Activated T-helper 1 cell treated with anti-CD3 and anti-CD28 coated beads, Interleukin-2, amount 50 U/mL, for 16 hours (primary cell): ENCODE measurements at regions not wholly inside any gene's neighbourhood (a gene's known extent, or its start where the extent isn't known, plus 50 kb on each side); places are given as distances from the start of the nearest gene placed in this dataset.
"Not testable (repeated sequence)": the region's sequence is repeated elsewhere in the genome, so short reads cannot be mapped to it uniquely, and the experiment has no call there.

Experiments used
- DNase-seq, 2 donors: peaks; one replicate each; pipeline ENCODE4 v3.0.0-alpha.2; 2020; ENCODE audit warnings: low read depth in 1 of 2, low spot score in 1 of 2

DNA sequence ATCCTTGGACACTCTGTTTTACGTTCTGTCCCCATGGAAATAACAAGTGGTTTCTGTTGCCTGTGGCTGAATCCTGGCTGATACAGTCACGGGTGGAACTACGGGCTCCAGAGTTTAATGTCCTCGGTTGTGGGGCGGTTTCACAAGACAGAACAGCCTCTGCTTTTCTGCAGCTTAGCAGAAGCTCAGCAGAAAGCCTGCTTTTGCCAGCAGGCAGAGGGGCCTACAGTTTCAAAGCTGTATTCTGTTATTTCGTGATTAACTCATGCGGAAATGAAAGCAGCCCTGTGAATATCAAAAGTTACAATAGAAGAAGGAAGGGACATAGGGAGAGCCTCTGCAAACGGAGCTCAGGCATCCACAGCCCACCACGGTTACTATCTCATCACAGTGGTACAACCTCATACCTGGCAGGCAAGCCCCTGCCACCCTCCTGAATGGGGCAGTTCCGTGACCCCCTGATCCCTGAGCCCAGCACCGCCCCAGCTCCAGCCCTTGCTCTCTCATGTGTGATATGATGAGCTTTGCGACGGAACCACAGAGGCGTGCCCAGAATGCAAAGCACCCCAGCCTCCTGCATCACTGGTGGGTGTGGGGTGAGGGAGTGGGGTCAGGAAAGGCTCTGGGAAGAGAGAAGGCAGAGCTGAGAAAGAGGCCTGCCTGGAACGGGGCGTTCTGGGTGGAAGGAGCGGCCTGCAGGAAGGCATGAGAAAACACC, 360.6 kb downstream of the BRD1 start:
- DNase-seq = no peak

DNA sequence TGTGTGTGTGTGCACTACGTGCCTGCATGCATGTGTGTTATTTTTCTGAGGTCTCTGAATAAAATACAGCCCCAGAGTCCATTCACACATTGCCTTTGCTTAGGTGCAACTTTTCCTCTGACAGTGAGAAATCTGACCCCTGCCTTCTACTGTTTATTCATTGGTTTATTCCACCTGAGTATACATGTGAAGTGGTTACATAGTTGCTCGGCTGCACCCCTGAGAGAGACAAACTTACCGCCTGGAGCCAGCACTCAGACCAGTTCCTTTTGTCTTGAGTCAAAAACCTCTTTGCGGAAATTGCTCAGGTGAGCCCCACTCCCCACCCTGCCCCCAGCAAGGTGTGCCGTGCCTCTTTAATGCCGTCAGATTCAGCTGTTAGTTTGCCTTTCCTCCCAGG, 363.6 kb downstream of the BRD1 start:
- DNase-seq = no peak

DNA sequence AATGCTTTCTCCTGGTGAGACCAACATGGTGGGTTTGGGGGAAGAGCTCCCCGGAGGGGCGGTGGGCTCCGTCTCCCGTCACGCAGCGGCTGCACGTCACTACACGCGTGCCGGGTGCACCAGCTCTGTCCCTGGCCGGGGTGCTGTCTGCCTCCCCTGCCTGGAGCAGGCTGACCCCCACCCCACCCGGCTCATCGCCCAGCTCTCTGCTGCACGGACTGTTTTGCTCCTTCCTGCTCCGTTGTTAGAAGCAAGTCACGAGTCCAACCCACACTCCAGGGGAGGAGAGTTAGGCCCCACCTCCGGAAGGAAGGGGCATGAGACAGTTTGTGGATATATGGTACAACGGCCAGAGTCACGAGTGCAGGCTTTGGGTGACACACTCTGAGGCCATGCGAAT, 364.9 kb downstream of the BRD1 start:
- no peak for DNase-seq

DNA sequence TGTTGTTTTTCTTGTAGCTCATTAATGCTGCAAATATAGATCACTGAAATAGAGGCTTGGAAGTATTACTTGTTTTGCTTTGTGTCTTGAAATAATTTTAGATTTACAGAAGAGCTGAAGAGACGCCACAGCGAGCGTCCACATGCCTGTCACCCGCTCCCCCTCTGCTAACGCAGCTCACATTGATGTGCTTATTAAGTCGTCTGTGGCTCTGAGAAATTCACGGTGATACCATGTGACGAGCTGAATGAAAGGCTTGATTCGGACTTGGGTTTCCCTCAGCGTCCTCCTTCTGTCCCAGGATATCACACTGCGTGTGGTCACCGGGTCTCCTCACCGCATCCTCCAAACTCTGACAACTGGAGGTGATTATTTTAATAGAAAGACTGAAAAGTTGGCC, 365.4 kb downstream of the BRD1 start:
- DNase-seq = no peak

DNA sequence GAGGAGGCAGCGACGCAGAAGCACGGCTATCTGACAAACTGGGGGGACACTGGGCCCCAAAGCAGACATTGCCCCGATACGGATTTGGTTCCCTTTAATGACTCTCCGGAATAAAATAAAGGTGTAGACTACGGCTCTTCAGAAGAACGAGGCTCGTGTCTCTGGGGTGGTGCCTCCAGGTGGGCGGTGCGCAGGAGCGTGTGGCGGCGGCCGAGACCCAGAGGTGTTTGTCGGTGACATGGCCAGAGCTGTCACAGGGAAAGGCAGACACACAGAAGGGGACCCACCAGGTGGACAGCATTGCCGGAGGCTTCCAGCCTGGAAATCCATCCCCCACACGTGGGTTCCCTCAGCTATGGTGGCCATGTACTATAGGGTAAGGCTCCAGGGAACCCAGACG, 366.0 kb downstream of the BRD1 start:
- no peak for DNase-seq

DNA sequence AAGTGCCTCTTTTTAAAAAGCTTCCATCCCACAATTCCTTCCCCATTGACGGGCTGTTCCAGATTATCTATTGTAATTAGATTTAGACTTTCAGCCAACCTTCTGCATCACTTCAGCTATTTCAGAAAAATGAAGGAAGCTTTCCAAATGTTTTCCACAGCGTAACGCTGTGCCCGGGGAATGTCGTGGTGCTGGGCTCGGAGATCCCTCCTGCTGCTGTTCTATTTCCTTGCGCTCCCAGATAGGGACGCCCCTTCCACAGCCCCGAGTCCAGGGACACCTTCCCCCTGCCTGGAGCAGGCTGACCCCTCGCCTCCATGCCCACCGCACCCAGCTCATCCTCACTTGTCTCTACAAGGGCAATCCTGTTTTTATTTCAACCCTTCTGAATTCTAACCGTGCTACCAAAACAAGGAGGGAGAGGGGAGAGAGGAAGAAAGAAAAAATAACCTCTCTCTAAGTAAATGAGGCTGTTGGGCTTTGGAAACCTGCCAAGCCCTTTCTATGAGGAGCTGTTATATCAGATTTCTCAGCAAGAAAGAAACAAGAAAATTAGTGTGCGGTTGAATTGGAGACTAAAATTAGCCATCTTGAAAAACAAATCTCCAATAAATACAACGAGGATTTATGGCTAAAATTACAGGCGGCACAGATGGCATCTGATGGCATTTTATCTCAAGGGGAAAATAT, 366.9 kb downstream of the BRD1 start:
- no peak for DNase-seq

DNA sequence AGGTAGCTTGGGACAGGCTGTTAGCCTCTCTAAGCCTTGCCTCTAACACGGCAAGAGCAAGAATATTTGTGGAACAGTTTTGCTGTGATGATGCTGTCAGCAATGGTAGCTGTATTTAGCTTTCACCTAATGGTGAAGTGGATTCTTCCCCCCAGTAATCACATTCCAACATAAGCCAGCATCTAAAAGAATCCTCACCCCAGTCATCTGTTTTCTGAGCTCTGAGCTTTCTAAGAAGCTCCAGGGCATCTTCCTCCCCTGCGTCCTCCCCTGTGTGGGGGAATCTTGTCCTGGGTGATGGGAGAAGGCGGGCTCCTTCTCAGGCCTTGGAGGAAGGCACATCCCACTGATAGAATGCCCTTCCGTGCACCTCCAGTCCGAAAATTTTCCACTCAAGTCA, 367.6 kb downstream of the BRD1 start:
- no peak for DNase-seq

DNA sequence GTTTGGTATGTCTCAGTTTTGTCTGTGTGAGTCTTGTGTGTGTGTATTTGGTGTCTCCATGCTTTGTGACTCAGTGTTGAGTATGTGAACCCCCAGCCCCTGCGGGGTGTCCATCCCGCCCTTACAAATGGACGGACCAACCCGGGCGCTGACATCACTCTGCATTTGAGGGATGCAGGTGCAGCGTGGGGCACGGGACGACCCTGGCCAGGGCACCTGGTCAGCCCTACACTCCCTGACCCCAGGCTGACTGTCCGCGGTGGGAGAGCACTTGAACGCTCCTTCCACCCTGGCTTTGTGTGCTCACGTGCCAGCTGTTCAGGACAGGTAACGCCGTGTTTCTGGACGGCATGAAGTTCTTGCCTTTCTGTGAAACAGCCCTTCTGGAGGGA, 369.0 kb downstream of the BRD1 start:
- no peak for DNase-seq

DNA sequence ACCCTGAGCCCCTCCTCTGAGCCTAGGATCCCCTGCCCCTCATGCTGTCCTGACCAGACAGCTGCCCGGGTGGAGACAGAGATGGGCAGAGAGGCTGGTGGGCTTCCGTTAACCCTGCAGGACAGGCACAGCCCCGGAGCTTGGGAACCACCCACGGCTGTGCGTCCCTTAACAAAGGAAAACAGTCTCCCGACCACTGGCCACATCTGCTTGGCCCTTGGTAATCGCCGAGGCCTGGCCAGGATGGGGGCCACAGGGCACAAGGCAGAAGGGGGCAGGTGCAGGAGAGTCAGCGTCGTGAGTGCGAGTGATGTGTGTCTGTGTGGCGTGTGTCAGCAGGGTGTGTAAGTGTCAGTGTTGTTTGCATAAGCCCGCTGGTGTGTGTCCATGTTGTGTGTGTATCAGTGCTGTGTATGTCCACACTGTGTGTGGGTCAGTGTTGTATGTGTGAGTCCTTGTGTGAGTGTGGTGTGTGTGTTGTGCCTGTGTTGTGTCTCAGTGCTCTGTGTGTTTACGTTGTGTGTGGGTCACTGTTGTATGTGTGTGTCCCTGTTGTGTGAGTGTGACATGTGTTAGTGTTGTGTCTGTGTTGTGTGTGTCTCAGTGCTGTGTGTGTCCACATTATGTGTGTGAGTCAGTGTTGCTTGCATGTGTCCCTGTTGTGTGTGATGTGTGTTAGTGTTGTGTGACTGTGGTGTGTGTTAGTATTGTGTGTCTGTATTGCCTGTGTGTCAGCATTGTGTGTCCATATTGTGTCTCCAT, 369.5 kb downstream of the BRD1 start:
- no peak for DNase-seq

DNA sequence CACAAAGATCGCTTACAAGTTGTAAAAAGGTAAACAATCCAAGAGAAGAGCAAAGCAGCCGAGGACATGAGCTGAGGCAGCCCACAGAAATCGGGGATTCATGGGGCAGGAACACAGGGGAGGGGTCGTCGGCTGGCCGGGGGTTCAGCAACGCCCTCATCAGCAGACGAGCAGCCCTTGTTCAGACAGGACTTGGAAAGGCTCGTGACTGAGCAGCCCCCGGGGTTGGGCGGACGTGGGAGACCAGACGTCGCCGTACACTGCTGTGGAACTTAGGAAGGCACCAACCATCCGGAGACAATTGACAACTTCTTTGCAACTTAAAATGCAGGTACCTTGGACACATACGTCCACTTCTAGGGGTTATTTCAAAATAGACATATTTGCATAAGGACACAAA, 370.5 kb downstream of the BRD1 start:
- no peak for DNase-seq

DNA sequence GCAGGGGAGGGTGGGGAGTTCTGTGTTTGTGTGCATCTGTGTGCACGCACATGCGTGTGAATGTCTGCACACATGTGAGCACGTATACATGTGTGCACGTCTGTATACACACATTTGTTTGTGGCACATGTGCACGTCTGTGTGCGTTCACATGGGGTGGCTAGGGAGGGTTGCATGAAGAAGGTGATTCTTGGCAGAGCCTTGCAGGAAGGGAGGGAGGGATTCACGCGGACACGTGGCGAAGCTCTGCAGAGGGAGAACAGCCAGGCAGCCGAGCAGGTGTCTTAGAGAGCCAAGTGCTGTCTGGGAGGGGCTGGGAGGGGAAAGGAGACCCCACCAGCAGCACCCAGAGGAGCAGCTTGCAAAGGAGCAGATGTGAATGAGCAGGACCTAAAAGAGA, 372.1 kb downstream of the BRD1 start:
- DNase-seq = no peak

DNA sequence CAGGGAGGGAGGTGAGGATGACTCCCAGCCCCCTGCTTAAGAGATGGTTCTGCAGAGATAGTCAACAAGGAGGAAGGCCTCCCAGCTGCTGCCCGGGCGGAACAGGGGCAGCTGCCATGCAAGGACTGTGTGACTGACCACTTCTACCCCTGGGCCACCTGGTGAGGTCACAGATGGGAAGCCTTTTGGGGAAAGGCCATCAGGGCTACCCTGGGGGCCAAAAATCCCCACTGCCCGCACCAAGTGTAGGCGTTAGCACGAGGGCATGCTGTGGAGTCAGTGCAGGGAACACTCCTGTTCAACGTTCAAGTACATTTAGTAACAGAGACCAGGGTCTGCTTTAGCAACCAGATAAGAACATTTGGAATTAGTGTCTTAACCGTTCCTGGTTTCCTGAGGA, 372.9 kb downstream of the BRD1 start:
- no peak for DNase-seq

DNA sequence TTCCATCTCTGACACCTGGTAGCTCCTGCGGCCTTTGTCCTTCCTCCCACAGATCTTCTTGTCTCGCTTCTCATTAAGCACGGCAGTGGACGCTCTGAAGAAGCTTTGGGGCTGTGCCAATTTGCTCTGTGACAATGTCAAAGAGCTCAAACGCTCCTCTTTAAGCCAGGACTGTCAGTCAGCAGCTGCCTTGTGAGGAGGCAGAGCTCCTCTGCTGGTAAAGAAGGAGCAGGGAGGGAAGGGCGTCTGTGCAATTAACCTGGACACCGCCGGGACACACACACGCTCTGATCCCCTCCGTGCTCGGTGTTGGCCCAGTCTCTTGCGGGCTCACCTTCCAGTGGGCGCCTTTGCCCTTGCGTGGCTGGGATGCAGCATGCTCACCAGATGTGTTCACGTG, 373.9 kb downstream of the BRD1 start:
- DNase-seq = no peak

DNA sequence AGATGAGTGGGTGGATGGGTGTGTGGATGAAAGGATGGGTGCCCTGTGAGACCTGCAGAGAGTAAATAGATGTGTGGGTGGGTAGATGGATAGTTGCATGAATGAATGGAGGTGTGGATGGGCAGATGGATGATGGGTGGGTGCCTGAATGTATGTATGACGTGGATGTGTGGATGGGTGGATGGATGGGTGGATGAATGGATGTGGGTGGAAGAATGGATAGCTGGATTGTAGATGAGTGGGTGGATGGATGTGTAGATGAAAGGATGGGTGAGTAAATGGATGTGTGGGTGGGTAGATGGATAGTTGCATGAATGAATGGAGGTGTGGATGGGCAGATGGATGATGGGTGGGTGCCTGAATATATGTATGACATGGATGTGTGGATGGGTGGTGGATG, 374.7 kb downstream of the BRD1 start:
- DNase-seq = not testable (repeated sequence)

DNA sequence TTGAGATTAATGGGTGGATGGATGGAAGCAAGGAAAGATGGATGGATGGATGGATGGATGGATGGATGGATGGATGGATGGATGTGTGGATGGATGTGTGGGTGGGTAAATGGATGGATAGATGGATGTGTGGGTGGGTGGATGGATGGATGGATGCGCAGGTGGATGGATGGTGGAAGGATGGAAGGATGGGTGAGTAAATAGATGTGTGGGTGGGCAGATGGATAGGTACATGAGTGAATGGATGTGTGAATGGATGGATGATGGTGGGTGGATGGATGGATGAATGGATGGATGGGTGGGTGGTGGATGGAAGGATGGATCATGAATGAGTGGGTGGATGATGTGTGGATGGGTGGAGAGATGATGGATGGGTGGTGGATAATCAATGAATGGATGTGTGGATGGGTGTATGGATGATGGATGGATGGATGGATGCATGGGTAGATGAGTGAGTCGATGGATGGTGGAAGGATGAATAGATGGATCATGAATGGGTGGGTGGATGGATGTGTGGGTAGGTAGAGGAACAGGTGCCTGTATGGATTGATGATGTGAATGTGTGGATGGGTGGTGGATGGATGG, 375.2 kb downstream of the BRD1 start:
- no peak for DNase-seq

DNA sequence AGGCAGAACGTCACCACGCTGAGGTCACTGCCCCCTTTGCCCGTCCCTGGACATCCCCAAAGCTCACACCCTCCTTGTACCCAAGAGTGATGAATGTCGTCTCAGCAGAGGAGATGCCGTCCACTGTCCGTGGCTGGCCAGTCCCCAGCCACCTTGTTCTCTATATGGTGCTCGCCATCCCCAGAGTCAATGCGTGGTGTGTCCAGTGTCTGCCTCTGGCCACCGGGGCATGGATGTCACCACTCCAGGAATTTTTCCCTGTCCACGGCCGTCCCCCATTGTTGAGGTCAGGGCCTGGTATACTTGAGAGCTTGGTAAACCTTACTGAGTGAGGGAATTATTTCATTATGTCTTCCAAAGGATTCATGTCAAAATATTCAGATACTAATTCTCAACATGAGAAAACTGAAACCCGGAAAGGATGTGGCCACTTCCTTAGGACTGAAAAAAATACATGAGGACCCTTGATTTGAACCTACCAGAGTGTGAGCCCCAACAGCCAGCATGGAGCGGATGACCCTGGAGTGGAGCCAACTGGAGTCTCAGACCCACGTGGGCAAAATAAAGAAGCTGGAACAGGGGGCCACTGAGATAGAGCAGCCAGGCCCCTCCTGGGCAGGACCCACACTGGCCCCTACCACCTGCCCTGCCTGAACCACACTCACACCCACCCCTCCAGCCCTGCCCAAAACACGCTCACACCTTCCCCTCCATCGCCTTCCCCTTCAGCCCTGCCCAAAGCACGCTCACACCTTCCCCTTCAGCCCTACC, 376.4 kb downstream of the BRD1 start:
- no peak for DNase-seq

DNA sequence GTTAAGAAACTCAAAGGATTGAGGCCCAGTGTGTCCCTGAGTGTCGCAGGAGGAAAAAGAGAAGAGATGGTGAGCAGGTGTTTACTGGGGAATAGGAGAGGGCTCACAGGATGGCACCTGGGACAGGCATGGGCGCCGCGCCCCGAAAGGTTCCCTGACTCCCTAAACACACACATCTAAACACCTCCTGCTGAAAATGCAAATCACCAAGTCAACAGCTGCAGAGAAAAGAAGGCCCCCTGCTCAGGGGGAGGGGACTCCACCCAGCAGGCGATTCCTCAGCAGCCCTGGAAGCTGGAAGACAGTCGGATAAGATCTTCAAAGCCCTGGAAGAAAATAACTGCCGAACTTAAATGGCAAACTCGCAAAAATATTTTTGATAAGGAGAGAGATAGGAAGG, 377.2 kb downstream of the BRD1 start:
- no peak for DNase-seq

DNA sequence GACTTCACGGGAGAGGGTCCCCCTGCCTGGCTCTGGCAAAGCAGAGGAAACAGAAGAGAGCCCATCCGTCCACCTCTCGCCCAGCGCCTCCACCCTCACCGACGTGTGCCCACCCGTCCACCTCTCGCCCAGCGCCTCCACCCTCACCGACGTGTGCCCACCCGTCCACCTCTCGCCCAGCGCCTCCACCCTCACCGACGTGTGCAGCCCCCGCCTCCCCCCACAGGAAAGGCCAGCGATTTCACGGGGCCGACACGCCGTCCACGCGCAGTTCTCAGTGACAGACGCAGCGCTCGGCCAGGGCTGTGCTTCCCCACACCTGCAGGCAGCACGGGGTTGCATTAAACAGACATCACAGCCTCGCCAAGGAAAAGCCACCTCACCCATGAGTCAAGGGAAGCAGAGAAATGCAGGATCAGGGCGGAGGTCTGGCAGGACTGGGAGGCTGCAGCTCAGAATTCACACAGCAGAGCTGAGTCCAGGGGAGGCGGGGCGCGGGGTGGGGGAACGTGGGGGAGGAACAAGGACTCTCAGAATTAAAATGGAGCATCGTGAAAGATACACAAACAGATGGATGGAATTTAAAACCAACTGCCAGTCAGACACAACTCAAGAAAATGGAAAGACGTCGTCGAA, 377.7 kb downstream of the BRD1 start:
- DNase-seq = no peak

DNA sequence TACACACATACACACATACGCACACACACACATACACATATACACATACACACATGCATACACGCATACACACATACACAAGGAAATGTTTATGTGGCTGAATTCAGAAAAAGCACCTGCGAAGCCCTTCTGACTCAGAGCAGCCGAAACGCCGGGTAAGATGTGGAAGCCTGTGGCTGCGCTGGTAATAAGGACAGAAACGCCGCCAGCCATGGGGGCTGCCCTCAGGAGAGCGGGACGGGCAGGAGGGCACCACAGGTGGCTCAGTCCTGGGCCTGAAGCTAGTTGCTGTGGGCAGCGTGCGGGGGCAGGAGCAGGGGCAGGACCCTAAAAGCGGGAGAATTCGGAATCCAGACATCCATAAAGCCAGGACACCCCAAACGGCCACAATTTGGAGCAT, 378.3 kb downstream of the BRD1 start:
- no peak for DNase-seq

DNA sequence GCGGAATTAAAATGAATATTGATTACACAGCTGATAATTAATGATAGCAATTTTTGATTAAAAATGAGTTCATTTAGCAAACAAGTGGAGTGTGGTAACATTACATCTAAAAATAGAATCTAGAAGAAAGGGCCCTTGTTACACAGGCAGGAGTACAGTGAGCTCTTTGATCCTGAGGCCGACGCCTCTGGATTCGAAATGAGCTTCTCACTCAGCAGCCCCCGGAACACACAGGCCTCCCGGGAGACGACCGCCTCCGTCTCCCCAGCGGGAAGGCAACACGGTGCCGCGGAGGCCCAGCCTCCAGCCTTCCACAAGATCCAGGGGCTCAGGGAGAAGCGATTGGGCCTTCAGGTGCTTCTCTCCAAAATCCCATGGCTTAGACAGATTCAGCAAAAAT, 379.1 kb downstream of the BRD1 start:
- DNase-seq = no peak

DNA sequence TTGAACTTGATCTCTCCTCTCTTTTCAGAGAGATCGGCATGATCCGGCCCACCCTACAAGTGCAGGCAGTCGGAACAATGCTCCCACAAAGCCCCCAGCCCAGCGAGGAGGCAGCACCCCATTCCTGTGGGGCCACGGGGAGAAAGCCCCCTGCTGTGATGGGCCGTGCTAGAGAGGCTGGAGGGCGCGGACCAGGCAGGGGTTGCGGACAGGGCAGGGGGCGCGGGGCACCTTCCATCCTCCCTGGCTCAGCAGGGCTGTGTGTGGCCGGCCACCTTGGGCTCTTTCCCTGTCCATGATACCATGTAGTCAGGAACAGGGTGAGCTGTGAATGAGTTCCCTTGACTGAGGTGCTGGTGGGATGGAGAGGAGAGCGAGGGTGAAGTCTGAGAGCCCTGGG, 379.8 kb downstream of the BRD1 start:
- DNase-seq = no peak
